K562 (cell line): ENCODE measurements at regions not wholly inside any gene's neighbourhood (a gene's known extent, or its start where the extent isn't known, plus 50 kb on each side); places are given as distances from the start of the nearest gene placed in this dataset.

Source experiments
- ATAC-seq: fragments of 200-7000 bp; cut with Tn5 transposase; 3 replicates; pipeline ENCODE4 v1.9.1; 2020; ENCODE audit warnings: moderate library complexity
- BruUV-seq: library from RNA; stranded (reverse); fragments of 400-500 nt; replicated peaks from 2 replicates; lab custom pipeline; 2021; lab: Mats Ljungman, UMichigan
- CTCF ChIA-PET: fragments of 300-600 bp; formaldehyde crosslinking; extraction: SDS; loops from one replicate; lab custom pipeline; 2021; ENCODE audit warnings: low intra/inter-chr PET ratio; lab: Yijun Ruan, JAX
- POLR2A ChIA-PET: fragments of 300-600, 350-650 bp; sonication (Branson Sonifier 250); formaldehyde crosslinking; extraction: SDS; loops from one replicate; lab custom pipeline; 2021; ENCODE audit warnings: antibody characterized with exemption, inconsistent platforms; lab: Yijun Ruan, JAX
- DNase-seq, 4 experiments: peaks; one replicate each; pipeline versions ENCODE4 v3.0.0 to v3.0.0-alpha.2; 2011 to 2018; ENCODE audit warnings: low spot score in 3 of 4, mixed read lengths in 3 of 4; ENCODE audit errors: extremely low read depth in 1 of 4
- FAIRE-seq: peaks from 2 replicates; lab custom pipeline; 2011; peaks lifted over from hg19 to GRCh38; lab: Jason Lieb, UNC
- H2AFZ ChIP-seq: 2 replicates; pipeline ENCODE4 v1.6.0; 2011; ENCODE audit warnings: low read depth, low read length, control low read depth, inconsistent platforms
- H3K27ac ChIP-seq: fragments of 200-600 bp; 3 replicates; pipeline ENCODE4 v1.8.0; 2011; ENCODE audit warnings: low read depth, mild to moderate bottlenecking, control low read depth, inconsistent platforms, low read length, moderate library complexity, mixed read lengths; ENCODE audit errors: extremely low read depth
- H3K27me3 ChIP-seq, 2 experiments: fragments of 300-600 bp in 1 of 2; 2 replicates in 1 of 2; 3 replicates in 1 of 2; pipeline versions ENCODE4 v1.6.0 to v1.8.0; 2011; ENCODE audit warnings: inconsistent platforms in 2 of 2, low read length in 2 of 2, mild to moderate bottlenecking in 1 of 2, mixed read lengths in 1 of 2, moderate library complexity in 1 of 2; ENCODE audit not compliant: control insufficient read depth in 2 of 2, insufficient read depth in 2 of 2
- H3K36me3 ChIP-seq: fragments of 300-600 bp; 3 replicates; pipeline ENCODE4 v1.8.0; 2011; ENCODE audit warnings: mild to moderate bottlenecking, low read length, inconsistent platforms; ENCODE audit not compliant: control insufficient read depth, insufficient read depth
- H3K4me1 ChIP-seq, 2 experiments: fragments of 200-600 bp in 1 of 2; replicated peaks in 1 of 2; 2 replicates in 1 of 2; 3 replicates in 1 of 2; pipeline versions ENCODE4 v1.5.1 to v1.8.0; 2011; ENCODE audit warnings: inconsistent platforms in 2 of 2, low read length in 2 of 2, mild to moderate bottlenecking in 1 of 2, mixed read lengths in 1 of 2, moderate library complexity in 1 of 2; ENCODE audit not compliant: control insufficient read depth in 2 of 2, insufficient read depth in 2 of 2
- H3K4me2 ChIP-seq: 2 replicates; pipeline ENCODE4 v1.6.1; 2011; ENCODE audit warnings: low read length, control low read depth, inconsistent platforms, mixed read lengths; ENCODE audit not compliant: insufficient read depth
- H3K4me3 ChIP-seq: fragments of 200-600 bp; sonication (generic), shearing (Covaris generic); 2 replicates; pipeline ENCODE4 v1.5.1; 2016; ENCODE audit warnings: control low read depth, inconsistent platforms
- H3K79me2 ChIP-seq: fragments of 200-600 bp; 3 replicates; pipeline ENCODE4 v1.8.0; 2011; ENCODE audit warnings: low read length, inconsistent platforms; ENCODE audit not compliant: control insufficient read depth, insufficient read depth
- H3K9ac ChIP-seq, 2 experiments: 2 replicates each; pipeline versions ENCODE4 v1.6.0 to v1.6.1; 2011; ENCODE audit warnings: low read depth in 2 of 2, low read length in 2 of 2, control low read depth in 1 of 2, inconsistent platforms in 1 of 2, mild to moderate bottlenecking in 1 of 2, mixed read lengths in 1 of 2; ENCODE audit not compliant: insufficient read depth in 1 of 2
- H3K9me1 ChIP-seq: one replicate; pipeline ENCODE4 v1.6.0; 2011; ENCODE audit warnings: inconsistent platforms, mild to moderate bottlenecking, low read length, moderate library complexity; ENCODE audit not compliant: control insufficient read depth, insufficient read depth
- H3K9me3 ChIP-seq: replicated peaks from 2 replicates; pipeline ENCODE4 v1.5.1; 2011; ENCODE audit warnings: low read depth, low read length, inconsistent platforms; ENCODE audit not compliant: control insufficient read depth, insufficient read depth
- H4K20me1 ChIP-seq: replicated peaks from 2 replicates; pipeline ENCODE4 v1.6.1; 2011; ENCODE audit warnings: low read length, inconsistent platforms, mixed read lengths; ENCODE audit not compliant: control insufficient read depth, insufficient read depth
- BMI1 ChIP-seq: fragments of 150-350 bp; IDR thresholded peaks from 2 replicates; pipeline ENCODE4 v1.6.1; 2014; ENCODE audit warnings: low read length
- E2F8 ChIP-seq: fragments of 450-650 bp; IDR thresholded peaks from 2 replicates; pipeline ENCODE4 v1.7.1; 2018; ENCODE audit warnings: mild to moderate bottlenecking, low read depth; ENCODE audit not compliant: partially characterized antibody
- GTF3C2 ChIP-seq: IDR thresholded peaks from 3 replicates; pipeline ENCODE4 v1.6.1; 2011; ENCODE audit warnings: borderline replicate concordance, mild to moderate bottlenecking, moderate library complexity; ENCODE audit not compliant: insufficient read length; ENCODE audit errors: extremely low read depth
- MTA3 ChIP-seq: fragments of 450-650 bp; formaldehyde crosslinking; IDR thresholded peaks from 2 replicates; pipeline ENCODE4 v1.6.1; 2017; ENCODE audit warnings: mild to moderate bottlenecking, borderline replicate concordance
- MTF1 ChIP-seq: fragments of 250-450 bp; sonication (Bioruptor Pico); IDR thresholded peaks from 2 replicates; pipeline ENCODE4 v1.9.0; 2021; ENCODE audit warnings: moderate library complexity, mild to moderate bottlenecking, inconsistent platforms, borderline replicate concordance
- ZEB2 ChIP-seq: fragments of 450-650 bp; IDR thresholded peaks from 2 replicates; pipeline ENCODE4 v1.6.1; 2016
- ZNF511 ChIP-seq: sonication (generic); formaldehyde crosslinking; IDR thresholded peaks from 2 replicates; pipeline ENCODE4 v1.8.0; 2022; ENCODE audit warnings: mild to moderate bottlenecking, missing genetic modification reagents
- ZNF655 ChIP-seq: fragments of 250-450 bp; sonication (Bioruptor Pico); IDR thresholded peaks from 2 replicates; pipeline ENCODE4 v1.5.0; 2021
- WGBS: fragments of 100-300 bp; shearing (Covaris generic); methylation state at CpG from one replicate; pipeline ENCODE4 v1.1.6; 2016; ENCODE audit warnings: low coverage, mixed read lengths; ENCODE audit not compliant: insufficient coverage; ENCODE audit errors: missing lambda C conversion rate; 5-methylcytosine and 5-hydroxymethylcytosine counted together
- in situ Hi-C: fragments of 300-500 bp; cut with MboI; formaldehyde crosslinking; loops from 4 replicates; pipeline ENCODE4 v1.15.0; 2018; ENCODE audit warnings: inconsistent platforms, mixed read lengths
- intact Hi-C: fragments of 100-400 bp; cut with micrococcal nuclease; formaldehyde crosslinking; loops from 2 replicates; pipeline ENCODE4 v1.14.2; 2022
- TF ChIP-seq, protein P1 (sequence below): fragments of 250-450 bp; sonication (Bioruptor Pico); IDR thresholded peaks from 2 replicates; pipeline ENCODE4 v1.8.0; 2021; ENCODE audit warnings: borderline replicate concordance, mild to moderate bottlenecking, moderate library complexity; ENCODE audit not compliant: poor library complexity, severe bottlenecking

GRCh38 chr1:98373056-98373455 is 288.5 kb upstream of the SNX7 start:
- no peaks in the 10 kb centered on the region for H3K4me1 ChIP-seq
- no peak overlapping the region for H3K27ac ChIP-seq
- H2AFZ ChIP-seq, result no peak overlapping the region
- TF ChIP-seq BMI1 (no peak), ZNF511 (no peak), GTF3C2 (no peak), MTF1 (no peak), E2F8 (no peak), ZEB2 (no peak), ZNF655 (CRISPR knock-in tag) (no peak), MTA3 (no peak)
- TF ChIP-seq, protein P1, sequence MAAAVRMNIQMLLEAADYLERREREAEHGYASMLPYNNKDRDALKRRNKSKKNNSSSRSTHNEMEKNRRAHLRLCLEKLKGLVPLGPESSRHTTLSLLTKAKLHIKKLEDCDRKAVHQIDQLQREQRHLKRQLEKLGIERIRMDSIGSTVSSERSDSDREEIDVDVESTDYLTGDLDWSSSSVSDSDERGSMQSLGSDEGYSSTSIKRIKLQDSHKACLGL, result no peak
- no peaks in the 10 kb centered on the region for H3K9me1 ChIP-seq
- H3K9me3 ChIP-seq, result no peaks in the 10 kb centered on the region
- WGBS, result 0% methylated on average over 2 of the region's 2 CpGs
- in situ Hi-C loops, result no loop called here
- intact Hi-C loops, result no loop called here
- POLR2A ChIA-PET, result interaction anchor here (0.6 kb wide), 1 partner anchor 33 kb away, joined by 3 read pairs; no protein-coding TSS in a partner anchor
- ATAC-seq (no peak), FAIRE-seq (no peak), DNase-seq (no peak)
- BruUV-seq, result no TSS peak
- no peaks in the 10 kb centered on the region for H4K20me1 ChIP-seq
- H3K79me2 ChIP-seq, result no peaks in the 10 kb centered on the region
- no peaks in the 10 kb centered on the region for H3K27me3 ChIP-seq
- H3K9ac ChIP-seq, result no peak overlapping the region
- no peak overlapping the region for H3K4me3 ChIP-seq
- CTCF ChIA-PET, result no interaction called here
- H3K4me2 ChIP-seq, result no peak overlapping the region
- H3K36me3 ChIP-seq, result no peaks in the 10 kb centered on the region
